Astrocyte of the cerebellum (primary cell): ENCODE measurements at regions not wholly inside any gene's neighbourhood (a gene's known extent, or its start where the extent isn't known, plus 50 kb on each side); places are given as distances from the start of the nearest gene placed in this dataset.

Source experiments
- DNase-seq: peaks from one replicate; pipeline ENCODE4 v3.0.0-alpha.2; 2011; ENCODE audit warnings: low read depth
- H3K4me3 ChIP-seq: 2 replicates; pipeline ENCODE4 v1.5.1; 2011; ENCODE audit warnings: mild to moderate bottlenecking, low read depth, low read length, moderate library complexity
- in situ Hi-C: cut with HindIII; loops from 2 replicates; pipeline ENCODE4 v1.10.0; 2017; ENCODE audit warnings: low sequenced_read_pairs
- TF ChIP-seq, protein P1 (sequence below): IDR thresholded peaks from 2 replicates; pipeline ENCODE4 v1.5.1; 2012; ENCODE audit warnings: low read length, low read depth, moderate library complexity, mild to moderate bottlenecking; ENCODE audit errors: missing control alignments

DNA sequence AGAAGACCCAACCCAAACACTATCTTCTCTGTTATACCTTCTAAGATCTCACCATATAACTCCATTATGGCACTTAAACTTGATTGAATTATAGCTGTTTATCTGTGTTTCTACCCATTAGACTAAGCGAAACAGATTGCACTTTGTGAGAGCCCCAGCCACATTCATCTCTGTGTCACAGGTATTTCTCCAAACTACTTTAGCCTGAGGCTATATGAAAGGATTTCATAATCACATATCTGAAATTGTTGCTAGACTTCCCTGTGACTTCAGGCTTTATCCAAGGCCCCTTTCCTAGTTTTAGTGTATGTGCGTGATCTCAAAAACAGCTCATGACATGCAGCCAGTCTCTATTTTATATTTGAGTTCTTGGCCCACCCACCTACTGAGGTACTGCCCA lies 745.0 kb upstream of the ACVR2A start:
- TF ChIP-seq, protein P1, sequence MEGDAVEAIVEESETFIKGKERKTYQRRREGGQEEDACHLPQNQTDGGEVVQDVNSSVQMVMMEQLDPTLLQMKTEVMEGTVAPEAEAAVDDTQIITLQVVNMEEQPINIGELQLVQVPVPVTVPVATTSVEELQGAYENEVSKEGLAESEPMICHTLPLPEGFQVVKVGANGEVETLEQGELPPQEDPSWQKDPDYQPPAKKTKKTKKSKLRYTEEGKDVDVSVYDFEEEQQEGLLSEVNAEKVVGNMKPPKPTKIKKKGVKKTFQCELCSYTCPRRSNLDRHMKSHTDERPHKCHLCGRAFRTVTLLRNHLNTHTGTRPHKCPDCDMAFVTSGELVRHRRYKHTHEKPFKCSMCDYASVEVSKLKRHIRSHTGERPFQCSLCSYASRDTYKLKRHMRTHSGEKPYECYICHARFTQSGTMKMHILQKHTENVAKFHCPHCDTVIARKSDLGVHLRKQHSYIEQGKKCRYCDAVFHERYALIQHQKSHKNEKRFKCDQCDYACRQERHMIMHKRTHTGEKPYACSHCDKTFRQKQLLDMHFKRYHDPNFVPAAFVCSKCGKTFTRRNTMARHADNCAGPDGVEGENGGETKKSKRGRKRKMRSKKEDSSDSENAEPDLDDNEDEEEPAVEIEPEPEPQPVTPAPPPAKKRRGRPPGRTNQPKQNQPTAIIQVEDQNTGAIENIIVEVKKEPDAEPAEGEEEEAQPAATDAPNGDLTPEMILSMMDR = no peak
- H3K4me3 ChIP-seq = no peak overlapping the region
- no peak for DNase-seq
- in situ Hi-C loops = no loop called here

DNA sequence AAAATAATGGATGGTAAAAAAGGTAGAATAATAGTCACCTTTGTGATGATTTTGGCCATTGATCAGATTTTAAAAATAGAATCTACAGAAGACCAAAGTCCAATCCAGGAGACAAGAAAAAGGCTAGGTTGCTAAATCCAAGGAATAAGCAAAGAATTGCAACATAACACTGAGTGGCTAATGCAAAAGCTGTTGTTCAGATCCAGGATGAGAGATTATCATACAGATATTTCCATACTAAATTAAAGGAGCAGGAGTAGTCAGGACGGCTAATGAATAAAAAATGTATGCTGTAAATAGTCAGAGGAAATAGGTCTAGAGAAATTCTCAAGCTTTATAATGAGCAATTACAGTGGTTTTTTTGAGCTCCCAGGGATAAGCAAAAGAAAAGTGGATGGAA lies 745.9 kb upstream of the ACVR2A start:
- DNase-seq = no peak
- TF ChIP-seq, protein P1 = no peak
- in situ Hi-C loops = no loop called here
- H3K4me3 ChIP-seq = no peak overlapping the region

DNA sequence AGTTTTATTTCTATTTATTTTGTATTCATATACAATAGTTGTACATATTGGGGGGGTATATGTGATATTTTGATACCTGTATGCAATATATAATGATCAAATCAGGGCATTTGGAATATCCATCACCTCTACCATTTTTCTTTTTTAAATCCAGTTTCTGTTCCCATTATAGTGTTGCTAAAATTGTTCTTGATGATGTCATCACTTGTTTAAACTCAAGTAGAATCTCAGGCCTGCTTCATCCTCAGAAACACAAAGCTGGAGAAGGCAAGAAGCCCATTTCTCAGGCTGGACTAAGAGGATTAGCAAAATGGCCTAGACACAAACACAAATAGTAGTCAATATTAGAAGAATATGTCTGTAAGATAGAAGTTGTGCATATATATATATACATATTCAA lies 747.1 kb upstream of the ACVR2A start:
- DNase-seq = no peak
- in situ Hi-C loops = no loop called here
- H3K4me3 ChIP-seq = no peak overlapping the region
- TF ChIP-seq, protein P1 = no peak

DNA sequence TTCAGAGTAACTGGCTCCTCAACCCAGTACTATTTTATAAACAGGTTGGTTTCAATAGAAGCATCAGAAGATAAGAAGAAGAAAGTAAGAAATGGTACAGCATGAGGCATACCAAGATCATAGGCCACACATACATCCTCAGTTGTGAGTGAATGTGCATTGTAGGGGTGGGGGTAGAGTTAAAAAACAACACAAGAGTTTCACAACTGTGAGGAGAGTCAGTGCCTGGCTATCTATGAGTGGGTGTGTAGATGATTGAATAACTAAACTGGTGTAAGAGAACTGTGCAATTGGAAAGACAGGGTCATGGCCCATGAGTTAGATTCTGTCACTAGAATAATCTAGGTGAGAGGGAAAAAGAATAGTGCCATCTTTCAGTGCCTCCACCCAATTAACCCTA lies 748.2 kb upstream of the ACVR2A start:
- H3K4me3 ChIP-seq = no peak overlapping the region
- in situ Hi-C loops = no loop called here
- TF ChIP-seq, protein P1 = no peak
- DNase-seq = no peak

DNA sequence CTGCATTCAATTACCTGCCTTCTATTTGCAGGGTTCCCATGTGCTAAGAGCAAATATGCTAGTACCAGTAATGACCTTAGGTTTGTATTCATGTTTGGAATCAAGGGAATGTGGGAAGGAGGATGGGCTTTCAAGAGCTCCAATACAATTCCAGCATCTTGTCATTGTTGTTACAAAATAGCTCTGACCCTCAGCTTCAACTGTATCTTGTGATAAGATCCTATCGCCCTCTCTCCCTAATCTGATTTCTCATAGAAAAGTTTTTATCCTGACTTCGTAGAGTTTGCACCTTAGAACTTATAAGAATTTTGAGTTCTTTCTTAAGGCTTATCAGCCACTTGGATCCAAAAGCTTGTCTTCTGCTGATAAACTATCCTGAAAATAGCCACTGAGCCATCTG lies 749.5 kb upstream of the ACVR2A start:
- in situ Hi-C loops = no loop called here
- no peak overlapping the region for H3K4me3 ChIP-seq
- TF ChIP-seq, protein P1 = no peak
- no peak for DNase-seq

DNA sequence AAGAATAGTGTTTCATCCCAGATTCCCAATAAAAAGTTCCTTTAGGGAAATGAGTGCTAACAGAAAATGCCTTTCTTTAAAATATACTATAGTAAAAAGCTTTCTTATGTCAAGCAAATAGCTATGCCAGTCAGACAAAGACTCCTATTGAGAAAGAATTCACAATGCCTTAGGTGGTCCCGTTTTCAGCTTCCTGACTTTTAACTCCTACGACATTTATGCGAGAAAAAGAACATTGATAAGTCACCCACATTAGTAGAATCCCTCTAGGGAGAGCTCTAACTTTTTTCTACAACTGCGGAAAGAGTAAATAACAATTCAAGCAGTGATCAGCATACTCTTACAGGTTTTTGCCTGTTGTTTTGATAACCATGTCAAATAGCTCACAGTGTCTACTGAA lies 750.8 kb upstream of the ACVR2A start:
- in situ Hi-C loops = no loop called here
- DNase-seq = no peak
- H3K4me3 ChIP-seq = no peak overlapping the region
- TF ChIP-seq, protein P1 = no peak

DNA sequence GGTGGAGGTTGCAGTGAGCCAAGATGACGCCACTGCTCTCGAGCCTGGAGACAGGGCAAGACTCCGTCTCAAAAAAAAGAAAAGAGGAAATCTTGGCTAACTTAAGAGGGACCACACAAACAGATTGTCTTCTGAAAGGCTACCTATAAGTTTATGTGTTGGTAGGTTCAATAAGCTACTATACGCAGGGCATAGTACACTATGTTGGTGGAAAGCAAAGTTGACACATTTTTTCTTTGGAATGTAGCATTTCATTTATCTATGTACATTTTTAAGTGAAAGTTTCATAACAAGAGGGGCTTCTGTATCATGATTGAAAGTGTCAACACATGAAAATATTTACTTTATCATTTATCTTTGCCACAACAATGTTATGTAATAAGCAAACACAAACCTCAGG lies 752.6 kb upstream of the ACVR2A start:
- TF ChIP-seq, protein P1 = no peak
- no peak overlapping the region for H3K4me3 ChIP-seq
- in situ Hi-C loops = no loop called here
- no peak for DNase-seq
